Mucosa of gallbladder (tissue), 1 donor: ENCODE measurements at regions not wholly inside any gene's neighbourhood (a gene's known extent, or its start where the extent isn't known, plus 50 kb on each side); places are given as distances from the start of the nearest gene placed in this dataset.

Experiments
- DNase-seq: peaks from one replicate; pipeline ENCODE4 v3.0.0-alpha.2; 2020; ENCODE audit warnings: low spot score
- donor health status: DM: no; HTN: no; CAD: no.

DNA sequence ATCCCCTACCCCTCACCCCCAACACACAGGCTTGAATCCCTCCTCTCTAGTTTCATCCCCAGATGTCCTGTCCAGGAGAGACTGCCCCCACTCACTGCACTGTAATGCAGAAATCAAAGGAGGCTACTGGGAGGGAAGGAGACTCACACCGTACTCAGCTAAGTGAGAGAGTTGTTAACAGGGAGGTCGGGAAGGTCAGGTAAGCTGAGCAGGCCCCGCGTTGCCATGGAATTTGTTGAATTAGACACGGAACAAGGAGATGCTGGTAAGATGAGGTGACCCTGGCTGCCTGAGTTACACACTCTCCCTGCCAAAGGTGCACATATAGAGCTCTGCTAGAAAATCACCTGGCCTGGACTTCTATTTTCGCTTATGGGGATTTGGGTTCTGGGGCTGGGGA lies 197.9 kb downstream of the NXPE2 start:
- no peak for DNase-seq

DNA sequence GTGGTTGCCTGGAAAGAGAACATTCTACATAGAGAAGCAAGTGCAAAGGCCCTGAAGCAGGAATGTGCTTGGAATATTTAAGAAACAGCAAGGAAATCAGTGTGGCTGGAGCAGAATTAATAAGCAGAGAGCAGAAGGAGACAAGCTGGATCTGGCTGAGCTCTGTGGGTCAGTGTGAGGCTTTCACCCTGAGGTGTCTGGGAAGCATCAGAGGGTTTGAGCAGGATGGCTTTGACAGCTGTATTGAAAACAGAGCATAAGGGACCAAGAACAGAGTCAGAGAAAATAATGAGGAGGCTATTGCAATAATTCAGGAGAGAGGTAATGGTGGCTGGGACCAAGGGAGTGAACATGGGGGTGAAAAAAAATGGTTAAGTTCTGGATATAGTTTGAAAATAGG lies 199.6 kb downstream of the NXPE2 start:
- DNase-seq = no peak

DNA sequence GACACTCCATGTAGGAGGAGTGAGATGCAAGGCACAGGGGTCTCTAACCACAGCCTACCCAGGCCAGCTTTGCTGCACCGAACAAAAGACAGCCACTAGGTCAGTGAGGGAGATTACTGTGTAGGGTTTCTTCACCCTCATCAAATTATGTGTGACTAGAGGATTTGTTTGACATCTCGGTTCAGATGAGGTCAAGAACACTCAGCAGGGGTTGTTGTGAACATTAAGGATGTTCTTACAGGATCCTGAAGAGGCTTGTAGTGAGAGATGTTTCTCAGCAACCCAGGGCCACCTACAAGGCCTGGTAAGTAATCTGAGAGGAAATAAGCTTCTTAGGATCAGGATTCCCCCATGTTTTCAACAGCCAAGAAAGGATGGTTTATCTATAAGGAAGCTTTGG lies 202.1 kb downstream of the NXPE2 start:
- DNase-seq = no peak

DNA sequence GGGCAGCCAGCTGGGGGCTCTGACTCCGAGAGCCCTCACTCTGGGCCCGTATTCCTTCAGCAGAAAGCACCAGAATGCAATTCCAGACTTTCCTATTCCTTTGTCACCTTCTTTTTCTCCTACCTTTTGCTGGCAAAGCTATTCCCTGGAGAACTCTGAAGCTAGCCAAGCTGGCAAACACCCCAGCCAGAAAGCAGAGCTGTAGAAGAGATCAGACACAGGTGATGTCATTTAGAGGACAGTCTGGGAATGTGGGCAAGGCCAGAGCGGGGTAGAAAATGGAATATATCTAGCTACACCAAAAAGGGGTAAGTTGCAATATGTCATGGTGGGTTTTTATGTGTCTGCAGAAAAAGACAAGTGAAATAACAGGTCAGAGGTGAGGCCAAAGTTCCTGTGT lies 205.1 kb downstream of the NXPE2 start:
- DNase-seq = no peak

DNA sequence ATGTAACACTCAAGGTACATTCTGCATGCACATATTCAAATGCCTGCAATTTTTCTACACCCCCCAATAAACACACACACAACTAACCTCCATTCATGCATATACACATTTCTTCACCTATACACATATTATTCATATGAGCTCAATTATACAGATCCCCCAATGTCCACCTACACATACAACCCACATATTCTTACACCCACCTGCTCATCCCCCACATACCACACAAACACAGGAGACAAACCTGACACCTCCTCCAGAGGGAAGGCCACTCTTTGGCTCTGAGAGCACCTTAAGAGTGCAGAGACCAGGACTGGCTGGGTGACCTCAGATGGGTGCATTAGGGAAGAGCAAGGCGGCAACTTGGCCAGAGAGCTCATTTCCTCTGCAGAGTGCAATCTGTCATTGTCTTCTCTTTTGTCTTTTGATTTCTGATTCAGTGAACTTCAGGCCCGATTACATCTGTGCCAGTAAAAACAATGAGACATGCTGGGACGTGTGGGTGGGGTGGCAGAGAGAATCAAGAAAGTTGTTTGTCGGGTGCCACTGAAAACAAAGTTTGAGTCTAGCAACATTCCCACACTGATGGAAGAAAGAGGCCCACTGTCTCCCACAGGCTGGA lies 208.4 kb downstream of the NXPE2 start:
- DNase-seq = no peak

DNA sequence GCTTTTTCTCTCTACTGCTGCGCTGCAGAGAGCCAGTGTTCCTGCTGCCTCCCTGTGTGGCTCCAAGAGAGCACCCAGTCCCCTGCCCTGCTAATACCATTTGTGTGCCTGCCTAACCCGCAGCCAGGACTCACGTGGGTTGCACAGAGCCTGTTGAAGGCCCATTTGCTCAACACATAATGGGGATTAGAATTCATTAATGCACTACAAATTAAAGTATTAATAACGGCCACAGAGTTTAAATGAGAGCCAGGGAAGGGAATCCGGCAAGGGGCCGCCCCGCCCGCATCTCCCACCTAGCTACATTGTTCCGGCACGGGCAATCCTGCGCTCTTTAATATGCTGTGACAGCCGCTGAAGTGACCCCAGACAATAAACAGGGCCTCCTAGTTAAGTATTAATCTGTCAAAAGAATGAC lies 211.3 kb downstream of the NXPE2 start:
- no peak for DNase-seq

DNA sequence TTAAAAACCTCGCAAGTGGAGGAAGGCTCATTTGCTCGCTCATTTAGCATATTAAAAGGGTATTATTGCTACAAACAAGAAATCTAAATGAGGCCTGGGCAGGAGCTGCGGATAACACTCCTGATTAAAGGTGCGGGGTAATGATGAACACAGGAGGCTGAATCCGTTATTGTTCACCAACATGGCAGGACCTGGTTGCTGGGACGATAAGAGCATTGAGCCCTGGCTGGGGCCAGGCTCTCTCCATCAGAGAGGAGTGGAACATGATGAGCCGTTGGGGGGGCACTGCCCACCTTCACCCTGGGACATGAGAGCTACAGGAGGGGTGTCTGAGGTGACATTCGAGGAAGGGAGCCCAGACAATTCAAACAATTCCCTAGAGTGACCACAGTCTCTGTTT lies 211.7 kb downstream of the NXPE2 start:
- no peak for DNase-seq

DNA sequence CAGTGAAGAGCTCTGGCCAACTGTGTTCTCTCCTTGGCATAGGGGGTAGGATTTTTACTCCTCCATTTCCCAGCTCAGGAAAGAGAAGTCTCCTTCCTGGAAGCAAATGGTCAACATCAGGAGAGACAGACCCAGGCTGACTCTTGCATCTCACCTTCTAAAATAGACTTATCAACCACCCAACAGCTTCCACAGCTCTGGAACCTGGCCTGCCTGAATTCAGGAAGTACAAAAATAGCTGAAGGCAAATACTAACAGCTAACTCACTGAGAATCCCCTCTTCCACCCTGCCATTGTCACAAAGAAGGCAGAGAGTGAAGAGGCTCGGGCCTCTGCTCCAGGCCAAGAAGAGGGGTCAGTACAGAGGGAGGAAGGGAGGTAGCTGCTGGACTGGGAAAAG lies 213.6 kb downstream of the NXPE2 start:
- no peak for DNase-seq

DNA sequence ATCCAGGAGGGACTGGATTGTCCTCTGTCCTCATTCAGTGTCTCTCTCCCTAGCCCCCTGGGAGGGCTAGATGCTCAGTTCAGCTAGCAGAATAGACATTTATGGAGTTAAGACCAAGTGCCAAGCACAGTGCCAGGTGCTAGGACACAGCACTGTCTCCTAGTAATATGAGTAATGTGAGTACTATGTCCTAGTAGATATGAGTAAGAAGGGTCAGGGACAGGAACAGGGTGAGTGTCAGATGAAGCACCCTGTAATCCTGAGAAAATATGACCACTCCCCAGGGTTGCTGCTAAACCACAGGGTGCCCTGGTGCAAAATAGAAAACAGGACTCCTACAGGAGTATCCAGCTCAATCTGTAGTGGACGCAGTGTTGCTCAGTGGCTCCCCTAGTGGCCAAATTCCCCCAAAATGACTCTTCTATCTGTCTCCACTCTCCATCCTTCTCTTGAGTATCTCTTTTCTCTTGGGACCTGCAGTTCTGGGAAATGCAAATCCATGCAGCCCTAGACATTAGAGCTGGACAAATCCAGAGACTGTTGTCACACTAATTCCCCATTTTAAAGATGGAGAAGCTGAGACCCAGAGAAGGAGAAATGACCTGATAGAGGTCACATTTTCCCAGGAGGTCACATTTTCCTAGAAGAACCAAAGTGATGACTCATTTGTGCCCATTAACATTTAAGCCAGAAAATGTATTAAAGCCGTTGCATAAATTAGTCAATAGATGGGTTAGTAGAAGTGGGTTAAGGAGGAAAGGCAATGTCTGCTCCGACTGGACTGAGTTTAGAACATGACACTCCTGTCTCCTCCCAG lies 214.3 kb downstream of the NXPE2 start:
- DNase-seq = no peak

DNA sequence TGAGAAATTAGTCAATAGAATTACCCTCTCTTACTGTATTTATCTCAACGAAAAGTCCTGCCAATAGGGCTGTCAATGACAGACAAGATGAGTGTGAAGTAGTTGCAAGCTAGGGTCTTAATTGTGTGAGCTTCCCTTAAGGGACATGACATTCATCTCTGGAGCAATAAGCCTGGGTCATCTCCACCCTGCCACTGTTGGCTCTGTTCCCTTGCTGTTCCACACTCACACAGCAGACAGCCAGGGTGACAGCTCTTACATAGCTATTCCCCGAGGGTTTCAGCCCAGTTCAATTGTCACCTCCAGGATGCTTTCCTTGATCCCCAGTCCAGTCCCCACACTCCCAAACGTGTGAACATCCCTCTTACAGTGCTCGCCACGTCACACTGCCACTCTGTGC lies 215.0 kb downstream of the NXPE2 start:
- DNase-seq = no peak

DNA sequence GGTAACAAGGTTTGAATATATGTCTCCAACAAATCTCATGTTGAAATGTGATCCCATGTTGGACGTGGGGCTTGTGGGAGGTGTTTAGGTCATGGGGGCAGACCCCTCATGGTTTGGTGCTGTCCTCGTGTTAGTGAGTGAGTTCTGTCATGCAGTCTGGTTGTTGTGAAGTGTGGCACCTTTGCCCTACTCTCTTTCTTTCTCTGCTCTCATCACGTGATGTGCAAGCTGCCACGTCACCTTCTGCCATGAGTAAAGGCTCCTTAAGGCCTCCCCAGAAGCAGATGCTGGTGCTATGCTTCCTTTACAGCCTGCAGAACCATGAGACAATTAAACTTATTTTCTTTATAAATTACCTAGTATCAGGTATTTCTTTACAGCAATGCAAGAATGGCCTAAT lies 218.3 kb downstream of the NXPE2 start:
- DNase-seq = no peak

DNA sequence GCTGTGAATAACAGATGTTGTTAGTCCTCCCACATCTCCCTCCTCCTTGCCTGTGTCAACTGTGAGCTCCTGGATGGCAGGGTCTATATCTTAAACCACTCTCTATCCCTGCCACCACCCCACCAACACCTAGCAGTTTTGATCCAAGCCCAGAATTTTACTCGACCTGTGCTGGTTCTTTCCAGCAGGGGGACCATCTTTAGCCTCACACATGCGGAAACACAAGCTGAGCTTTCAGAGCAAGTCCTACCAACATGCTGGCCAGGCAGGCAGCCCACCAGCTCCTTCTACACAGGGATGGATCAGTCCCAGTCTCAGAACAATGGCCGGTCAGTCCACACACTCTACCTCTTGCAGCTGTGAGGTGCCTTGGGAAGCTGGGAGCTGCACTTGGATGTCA lies 231.5 kb downstream of the NXPE2 start:
- DNase-seq = no peak

DNA sequence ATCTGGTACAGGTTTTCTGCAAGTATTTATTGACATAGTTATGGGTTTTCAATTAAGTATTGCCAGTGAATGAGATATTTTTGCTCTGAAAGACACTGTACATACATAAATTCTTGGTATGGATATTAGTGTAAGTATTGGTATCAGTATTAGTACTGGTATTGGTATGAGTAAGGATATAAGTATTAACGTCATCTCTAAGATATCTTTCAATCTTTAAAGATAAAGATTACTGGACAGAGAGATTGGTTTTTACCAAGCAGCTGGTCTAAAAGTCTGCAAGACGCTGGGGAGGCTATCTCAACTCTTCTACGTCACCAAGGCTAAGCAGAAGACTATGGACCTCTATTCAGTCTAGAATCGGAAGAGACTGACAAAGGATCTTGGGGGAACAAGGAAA lies 234.5 kb downstream of the NXPE2 start:
- DNase-seq = no peak

DNA sequence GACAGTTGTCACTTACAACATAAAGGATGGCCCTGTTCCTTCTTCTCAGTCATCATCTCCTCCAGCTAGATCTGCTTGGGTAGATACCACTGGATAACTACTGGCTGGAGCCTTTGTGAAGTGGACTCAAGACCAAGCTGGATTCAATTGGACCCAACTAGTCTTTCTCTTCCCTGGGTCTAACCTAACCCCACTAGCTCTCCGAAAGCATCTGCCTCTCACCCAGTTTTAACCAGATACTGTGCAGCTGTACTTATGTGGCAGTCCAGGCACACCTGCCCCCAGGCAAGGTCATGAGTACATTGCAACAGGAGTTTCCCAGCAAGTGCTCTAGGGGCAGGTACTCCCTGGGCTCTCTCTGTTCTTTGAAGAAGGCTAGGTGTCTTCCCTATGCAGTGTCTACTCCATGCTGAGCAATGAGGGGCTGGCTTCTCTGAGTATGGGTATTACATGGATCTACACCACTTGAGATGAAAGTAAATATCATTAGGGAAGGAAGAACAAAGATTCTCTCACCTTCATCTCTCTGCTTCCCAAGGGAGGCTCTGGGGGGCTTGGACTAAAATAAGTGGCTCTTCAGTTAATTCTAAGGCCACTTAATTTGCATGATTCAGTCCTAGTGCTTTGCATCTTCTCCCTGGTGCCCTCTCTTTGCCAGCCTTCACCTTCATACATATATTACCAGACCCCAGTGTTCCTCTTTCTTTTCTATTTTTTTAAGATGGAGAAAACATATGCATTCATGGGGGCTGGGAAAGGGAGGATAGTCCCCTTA lies 236.1 kb downstream of the NXPE2 start:
- no peak for DNase-seq

DNA sequence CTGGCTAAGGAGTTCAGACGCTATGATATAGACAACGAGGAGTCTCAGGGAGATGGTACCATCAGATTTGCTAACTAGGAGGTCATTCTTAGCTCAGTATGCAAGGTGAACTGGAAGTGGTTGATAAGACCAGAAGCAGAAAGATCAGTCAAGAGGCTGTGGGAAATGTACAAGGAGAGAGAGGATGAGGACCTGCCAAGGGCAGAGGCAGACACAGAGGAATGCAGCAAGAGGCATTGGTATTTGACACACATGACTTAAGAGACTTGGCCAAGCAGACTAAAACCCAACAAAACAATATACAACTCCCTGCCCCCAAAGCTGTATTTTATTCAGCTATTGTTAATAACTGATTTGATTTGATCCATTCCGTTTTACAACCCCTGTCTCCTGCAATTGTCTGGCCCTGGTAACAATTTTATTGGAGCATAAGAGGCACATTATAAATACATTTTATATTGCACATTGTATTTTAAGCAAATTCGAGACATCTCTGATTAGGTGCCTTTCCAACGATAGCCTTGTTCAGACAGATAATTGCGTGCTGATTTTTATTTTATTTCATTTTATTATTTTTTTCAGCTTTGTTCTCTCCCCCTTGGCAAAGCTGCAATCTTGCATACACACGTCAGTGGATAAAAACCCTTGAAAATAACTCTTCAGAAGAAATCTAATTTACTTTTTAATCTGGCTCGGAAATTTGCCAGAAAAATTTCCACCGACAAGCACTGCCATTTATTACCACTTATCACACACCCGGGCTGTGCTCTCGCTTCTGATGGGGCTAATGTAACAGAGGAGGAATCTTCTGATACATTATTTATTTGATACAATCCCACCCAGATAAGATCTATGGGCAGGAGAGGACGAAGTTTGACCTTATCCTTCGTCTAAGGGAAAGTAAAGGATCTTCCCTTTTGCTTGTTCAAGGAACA lies 237.8 kb downstream of the NXPE2 start:
- no peak for DNase-seq

DNA sequence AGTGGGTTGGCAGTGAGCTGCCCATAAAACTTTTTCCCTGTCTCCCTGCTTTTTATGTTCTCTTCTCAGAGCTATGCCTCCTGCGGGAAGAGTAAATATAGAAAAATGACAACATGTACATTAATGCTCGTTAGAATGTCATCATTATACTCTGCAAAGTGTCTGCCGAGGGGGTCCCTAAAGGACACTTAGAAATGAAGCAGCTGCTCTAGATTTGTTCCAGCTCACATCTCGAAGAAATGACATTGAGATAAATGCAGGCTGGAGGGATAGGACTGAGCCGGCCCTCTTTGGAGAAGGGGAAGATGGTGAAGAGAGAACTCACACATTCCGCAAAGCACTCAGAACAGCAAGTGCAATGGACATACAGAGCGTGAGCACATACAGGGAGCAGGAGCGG lies 240.0 kb downstream of the NXPE2 start:
- no peak for DNase-seq

DNA sequence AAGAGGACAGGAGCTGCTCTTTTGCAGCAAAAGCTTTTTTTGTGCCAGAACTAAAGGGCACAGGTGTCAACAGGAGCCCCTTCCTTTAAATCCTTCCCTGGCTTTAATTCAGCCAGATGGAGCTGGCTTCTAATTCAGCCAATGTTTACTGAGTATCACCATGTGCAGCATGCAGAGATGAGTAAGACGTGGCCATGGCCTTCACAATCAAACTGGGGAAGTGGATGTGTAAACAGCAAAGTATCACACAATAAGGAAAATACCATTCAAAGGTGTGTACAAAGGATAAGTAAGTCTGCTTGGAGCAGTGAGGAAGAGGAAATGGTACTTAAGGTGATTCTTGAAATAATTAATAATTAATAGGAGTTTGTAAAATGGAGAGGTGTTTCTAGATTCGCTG lies 243.4 kb downstream of the NXPE2 start:
- no peak for DNase-seq

DNA sequence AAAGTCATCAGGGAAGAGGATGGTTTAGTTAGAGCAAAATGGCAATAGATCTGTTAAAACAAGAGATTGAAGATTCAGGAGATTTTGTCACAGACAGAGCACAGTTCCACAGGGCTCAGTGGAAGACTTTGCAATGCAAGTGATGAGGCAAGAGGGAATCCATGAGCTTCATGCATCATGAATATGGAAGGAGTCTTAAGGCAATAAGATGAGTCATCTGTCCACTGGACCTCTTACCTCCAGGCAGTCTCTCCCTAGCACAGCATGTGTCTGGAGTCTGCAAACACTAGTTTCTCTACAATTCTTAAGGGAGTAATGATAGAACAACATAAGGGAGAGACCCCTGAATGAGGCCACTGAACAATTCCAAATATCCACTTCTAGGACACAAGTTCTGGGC lies 245.7 kb downstream of the NXPE2 start:
- no peak for DNase-seq

DNA sequence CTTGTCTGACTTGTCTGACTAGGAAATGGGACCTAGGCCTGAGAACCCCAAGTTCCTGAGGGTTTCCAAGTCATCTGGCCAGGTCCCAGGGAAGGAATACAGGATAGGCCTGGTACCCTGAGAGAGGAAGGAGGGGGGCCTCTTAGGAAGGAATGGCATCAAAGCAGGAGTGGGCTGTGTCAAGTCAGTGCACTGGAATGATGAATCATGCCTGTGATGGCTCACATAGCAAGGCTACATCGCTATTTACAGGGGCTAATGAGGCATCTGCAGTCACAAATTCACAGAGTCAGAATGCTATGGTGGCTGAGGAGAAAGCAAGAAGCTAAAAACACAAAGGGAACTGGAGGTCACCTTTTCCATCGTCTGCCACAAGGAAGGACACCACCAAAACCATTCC lies 247.3 kb downstream of the NXPE2 start:
- no peak for DNase-seq

DNA sequence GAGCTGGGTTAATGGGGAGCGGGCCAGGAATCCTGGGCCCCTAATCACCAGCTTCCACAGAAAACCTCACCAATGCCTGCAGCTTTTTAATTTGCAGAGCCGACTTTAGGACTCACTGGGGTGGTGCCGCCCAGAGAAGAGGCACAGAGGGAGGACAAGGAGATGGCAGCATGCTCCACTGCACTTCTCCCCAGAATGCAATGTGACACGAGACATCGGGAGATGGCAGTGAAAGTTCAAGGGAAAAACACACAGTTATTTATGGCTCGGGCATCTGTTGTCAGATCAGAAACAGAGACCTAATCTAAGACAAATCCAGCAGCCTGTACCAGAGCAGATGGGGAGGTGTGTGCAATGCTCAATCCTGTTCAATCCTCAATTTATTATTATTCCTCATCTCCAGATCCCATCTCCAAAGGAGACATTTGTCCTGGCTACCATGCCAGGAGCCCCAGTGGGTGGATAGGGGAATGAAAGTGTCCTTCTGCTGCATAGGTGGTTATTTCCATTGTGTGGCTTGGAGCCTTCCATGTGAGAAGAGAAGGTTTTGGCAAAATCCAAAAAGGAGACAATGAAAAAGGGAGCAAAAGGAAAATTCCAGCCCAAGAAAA lies 250.0 kb downstream of the NXPE2 start:
- no peak for DNase-seq

DNA sequence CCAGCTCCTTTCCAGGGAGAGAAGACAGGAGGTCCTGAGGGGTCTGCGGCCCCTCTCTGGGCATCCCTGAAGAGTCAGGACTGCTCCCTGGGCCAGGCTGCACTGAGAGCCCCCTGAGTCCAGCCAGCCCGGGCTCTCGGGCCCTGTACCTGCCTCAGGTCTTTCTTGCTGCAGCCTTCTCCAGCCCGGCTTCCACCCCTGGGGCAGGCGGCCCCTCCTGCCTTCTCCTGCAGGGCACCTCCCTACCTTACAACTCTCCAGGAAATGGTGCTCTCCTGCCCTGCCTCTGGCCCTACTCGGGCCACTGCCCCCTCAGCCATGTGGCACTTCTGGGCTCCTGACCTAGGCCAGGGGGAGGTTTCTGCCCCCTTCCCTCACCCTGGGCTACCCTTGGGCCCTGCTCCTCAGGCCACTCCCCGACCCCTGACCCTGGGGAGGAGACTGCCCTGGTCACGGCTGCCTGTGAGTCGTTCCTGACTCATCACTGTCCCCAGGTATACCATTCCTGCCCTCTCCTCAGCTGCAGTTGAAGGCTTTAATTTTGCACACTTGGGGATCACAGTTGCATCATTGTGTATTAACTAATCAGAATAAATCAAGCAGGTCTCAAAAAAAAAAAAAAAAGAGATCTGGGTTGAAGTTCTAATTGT lies 251.1 kb downstream of the NXPE2 start:
- DNase-seq = no peak
